Activated T-cell treated with anti-CD3 and anti-CD28 coated beads, Interleukin-2, amount 50 U/mL, for 4 hours (primary cell): ENCODE measurements at regions not wholly inside any gene's neighbourhood (a gene's known extent, or its start where the extent isn't known, plus 50 kb on each side); places are given as distances from the start of the nearest gene placed in this dataset.

Experiments
- ATAC-seq, 2 donors: fragments of 200-7000 bp; cut with Tn5 transposase; one replicate each; pipeline ENCODE4 v1.10.0; 2021
- DNase-seq: peaks from one replicate; pipeline ENCODE4 v3.0.0-alpha.2; 2020
- H3K27me3 Mint-ChIP-seq: one replicate; pipeline ENCODE4 v1.8.0; 2021; ENCODE audit warnings: low read depth, mixed read lengths
- H3K36me3 Mint-ChIP-seq: one replicate; pipeline ENCODE4 v1.8.0; 2022; ENCODE audit warnings: mixed read lengths; ENCODE audit not compliant: insufficient read depth
- H3K4me1 Mint-ChIP-seq: one replicate; pipeline ENCODE4 v1.8.0; 2021; ENCODE audit warnings: low read depth, mixed read lengths
- H3K4me3 Mint-ChIP-seq: one replicate; pipeline ENCODE4 v1.8.0; 2021; ENCODE audit warnings: mild to moderate bottlenecking, moderate library complexity, mixed read lengths
- H3K9me3 Mint-ChIP-seq: one replicate; pipeline ENCODE4 v1.8.0; 2021; ENCODE audit warnings: mixed read lengths

DNA sequence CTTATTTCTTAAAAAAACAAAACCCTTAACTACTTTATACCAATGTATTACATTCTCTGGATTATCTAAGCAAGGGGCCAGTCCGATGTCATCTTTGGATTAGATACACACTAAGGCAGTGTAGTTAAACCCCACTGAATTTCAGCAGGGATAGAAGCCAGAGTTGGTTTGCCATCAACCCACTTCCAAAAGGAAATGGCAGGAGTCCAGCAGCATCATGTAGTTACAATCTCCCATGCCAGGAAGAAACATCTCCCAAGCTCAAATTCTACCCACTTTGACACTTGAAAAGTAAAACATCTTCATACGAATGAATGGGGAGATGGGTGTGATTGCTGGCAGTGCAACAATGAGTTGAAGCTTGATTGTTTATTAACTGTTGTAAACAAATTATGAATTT, 203.5 kb upstream of the PLXNC1 start:
- Mint-ChIP-seq H3K9me3 (peaks cover 7% of the 10 kb centered on the region), H3K4me1 (no peaks in the 10 kb centered on the region), H3K36me3 (peaks cover 2% of the 10 kb centered on the region), H3K27me3 (peaks cover 2% of the 10 kb centered on the region), H3K4me3 (no peak overlapping the region)
- ATAC-seq (no peak), DNase-seq (no peak)

DNA sequence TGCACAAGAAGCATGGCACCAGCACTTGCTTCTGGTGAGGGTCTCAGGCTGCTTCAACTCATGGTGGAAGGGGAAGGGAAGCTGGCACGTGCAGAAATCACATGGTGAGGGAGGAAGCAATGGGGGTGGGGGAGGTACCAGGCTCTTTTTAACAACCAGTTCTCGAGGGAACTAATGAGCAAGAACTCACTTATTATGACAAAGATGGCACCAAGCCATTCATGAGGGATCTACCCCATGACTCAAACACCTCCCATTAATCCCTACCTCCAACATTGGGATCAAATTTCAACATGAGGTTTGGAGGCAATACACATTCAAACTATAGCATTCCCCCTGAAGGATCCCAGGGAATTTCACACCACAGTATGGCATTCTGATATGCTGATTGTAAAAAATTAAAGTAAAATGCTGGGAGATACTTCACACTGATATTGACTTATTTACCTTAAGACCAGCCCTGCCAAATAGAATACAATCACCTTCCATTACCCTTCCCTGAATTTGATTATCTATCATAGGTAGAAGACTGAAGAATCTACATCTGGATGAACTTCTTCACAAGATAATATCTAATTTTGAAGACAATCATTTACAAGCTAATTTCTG, 201.7 kb upstream of the PLXNC1 start:
- Mint-ChIP-seq H3K4me1 (no peaks in the 10 kb centered on the region), H3K27me3 (peaks cover 2% of the 10 kb centered on the region), H3K4me3 (no peak overlapping the region), H3K9me3 (peaks cover 9% of the 10 kb centered on the region), H3K36me3 (peaks cover 2% of the 10 kb centered on the region)
- DNase-seq = no peak
- no peak for ATAC-seq

DNA sequence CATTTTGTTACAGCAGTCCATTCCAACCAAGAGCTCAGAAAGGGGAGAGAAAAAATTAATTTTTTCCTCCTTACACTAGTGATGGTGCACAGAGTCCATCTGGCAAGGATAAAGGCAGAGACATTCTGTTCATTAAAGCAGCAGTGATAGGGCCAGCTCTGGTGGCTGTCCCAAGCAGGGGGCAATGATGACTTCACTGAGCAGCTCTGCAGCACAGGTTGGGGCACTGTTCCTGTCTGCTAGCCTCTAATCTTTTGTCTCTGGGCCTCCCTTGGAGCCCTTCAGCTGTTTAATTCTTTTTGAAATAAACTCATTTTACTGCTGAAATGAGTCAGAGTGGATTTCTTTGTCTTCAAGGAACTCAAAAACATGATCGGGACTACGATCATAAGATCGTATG, 200.9 kb upstream of the PLXNC1 start:
- peaks cover 5% of the 10 kb centered on the region for H3K4me1 Mint-ChIP-seq
- peaks cover 9% of the 10 kb centered on the region for H3K9me3 Mint-ChIP-seq
- ATAC-seq = no peak

DNA sequence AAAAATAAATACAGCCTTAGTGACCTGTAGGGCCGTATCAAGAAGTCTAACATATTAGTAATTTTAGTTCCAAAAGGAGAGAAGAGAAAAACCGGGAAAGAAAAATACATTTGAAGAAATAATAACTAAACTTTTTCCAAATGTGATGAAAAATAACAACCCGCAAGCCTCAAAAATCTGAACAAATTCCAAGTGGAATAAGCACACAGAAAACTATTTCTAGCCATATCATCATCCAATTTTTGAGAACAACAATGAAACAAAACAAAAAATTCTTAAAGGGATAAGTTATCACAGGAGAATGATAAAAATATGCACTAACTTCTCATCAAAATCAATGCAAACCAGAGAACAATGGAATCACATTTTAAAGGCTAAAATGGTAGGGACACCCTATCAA, 198.1 kb upstream of the PLXNC1 start:
- Mint-ChIP-seq H3K4me3 (no peak overlapping the region), H3K27me3 (peaks cover 2% of the 10 kb centered on the region), H3K36me3 (peaks cover 2% of the 10 kb centered on the region), H3K9me3 (peaks cover 10% of the 10 kb centered on the region), H3K4me1 (peaks cover 6% of the 10 kb centered on the region)
- ATAC-seq = no peak
- no peak for DNase-seq

More for the DNA sequence above, 200.9 kb upstream of the PLXNC1 start:
- DNase-seq = no peak
- Mint-ChIP-seq H3K36me3 (peaks cover 2% of the 10 kb centered on the region), H3K4me3 (no peak overlapping the region), H3K27me3 (peaks cover 2% of the 10 kb centered on the region)

DNA sequence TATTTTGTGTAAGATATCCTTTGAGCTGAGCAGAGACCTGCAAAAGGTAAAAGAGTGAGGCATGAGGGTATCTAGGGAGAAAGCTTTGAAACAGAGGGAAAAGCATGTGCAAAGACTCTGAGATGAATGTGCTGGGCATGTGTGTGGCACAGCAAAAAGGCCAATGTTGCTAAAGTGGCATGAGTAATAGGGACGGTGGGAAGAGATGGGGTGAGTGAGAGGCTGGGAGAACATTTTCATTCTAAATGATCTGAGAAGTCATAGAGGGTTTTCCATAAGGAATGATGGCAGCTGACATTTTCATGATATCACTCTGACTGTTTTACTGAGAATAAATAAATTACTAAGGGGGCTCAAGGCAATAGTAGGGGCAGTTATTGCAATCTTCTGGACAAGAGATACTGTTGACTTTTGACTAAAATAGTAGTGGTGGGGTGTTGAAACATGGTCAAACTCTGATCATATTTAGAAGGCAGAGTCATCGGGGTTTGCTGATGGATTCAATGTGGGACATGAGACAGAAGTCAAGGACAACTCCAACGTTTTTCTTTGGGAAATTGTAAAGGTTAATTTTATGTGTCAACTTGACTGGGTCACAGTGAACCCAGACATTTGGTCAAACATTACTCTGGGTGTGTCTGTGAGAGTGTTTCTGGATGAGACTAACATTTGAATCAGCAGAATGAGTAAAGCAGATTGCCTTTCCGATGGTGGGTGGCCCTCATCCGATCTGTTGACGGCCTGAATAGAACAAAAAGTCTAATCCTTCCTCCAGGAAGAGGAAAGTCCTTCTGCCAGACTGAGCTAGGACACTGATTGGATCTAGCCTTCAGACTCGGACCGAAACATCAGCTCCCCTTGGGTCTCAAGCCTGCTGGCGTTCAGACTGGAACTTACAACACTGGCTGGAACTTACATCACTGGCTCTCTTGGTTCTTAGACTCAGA, 193.9 kb upstream of the PLXNC1 start:
- Mint-ChIP-seq H3K4me1 (peaks cover 6% of the 10 kb centered on the region), H3K9me3 (peaks cover 25% of the 10 kb centered on the region), H3K36me3 (peaks cover 4% of the 10 kb centered on the region), H3K27me3 (no peaks in the 10 kb centered on the region), H3K4me3 (no peak overlapping the region)
- no peak for DNase-seq
- ATAC-seq = no peak

DNA sequence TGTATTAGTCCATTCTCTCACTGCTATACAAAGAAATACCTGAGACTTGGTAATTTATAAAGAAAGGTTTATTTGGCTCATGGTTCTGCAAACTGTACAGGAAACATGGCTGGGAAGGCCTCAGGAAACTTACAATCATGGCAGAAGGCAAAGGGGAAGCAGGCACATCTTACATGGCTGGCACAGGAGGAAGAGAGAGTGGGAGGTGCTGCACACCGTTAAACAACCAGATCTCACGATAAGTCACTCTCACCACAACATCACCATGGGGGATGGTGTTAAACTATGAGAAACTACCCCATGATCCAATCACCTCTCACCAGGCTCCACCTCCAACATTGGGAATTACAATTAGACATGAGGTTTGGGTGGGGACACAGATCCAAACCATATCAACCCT, 191.8 kb upstream of the PLXNC1 start:
- H3K9me3 Mint-ChIP-seq = peaks cover 24% of the 10 kb centered on the region
- peaks cover 6% of the 10 kb centered on the region for H3K4me1 Mint-ChIP-seq
- no peak for DNase-seq
- H3K27me3 Mint-ChIP-seq = no peaks in the 10 kb centered on the region
- no peak for ATAC-seq
- H3K36me3 Mint-ChIP-seq = peaks cover 2% of the 10 kb centered on the region
- no peak overlapping the region for H3K4me3 Mint-ChIP-seq

DNA sequence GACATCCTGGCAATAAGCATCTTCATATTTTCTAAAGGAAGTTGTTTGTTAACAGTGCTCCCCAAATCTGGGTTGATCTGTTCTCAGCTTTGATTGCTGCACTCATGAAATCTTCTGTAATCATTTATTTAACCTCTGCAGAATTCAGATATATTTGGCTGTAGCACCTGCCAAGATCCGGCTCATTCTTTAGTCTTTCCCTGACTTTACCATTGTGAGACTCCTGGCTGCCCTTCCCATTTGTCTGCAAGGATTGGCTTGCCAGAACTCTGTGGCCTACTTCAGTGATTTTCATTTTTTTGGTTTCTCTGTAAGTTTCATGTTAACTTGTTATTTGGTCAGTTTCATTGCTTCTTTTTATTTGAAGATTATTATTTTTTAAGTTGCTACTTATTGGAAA, 191.2 kb upstream of the PLXNC1 start:
- Mint-ChIP-seq H3K27me3 (no peaks in the 10 kb centered on the region), H3K4me1 (peaks cover 4% of the 10 kb centered on the region), H3K4me3 (no peak overlapping the region), H3K36me3 (peaks cover 2% of the 10 kb centered on the region), H3K9me3 (peaks cover 24% of the 10 kb centered on the region)
- DNase-seq (no peak), ATAC-seq (no peak)

DNA sequence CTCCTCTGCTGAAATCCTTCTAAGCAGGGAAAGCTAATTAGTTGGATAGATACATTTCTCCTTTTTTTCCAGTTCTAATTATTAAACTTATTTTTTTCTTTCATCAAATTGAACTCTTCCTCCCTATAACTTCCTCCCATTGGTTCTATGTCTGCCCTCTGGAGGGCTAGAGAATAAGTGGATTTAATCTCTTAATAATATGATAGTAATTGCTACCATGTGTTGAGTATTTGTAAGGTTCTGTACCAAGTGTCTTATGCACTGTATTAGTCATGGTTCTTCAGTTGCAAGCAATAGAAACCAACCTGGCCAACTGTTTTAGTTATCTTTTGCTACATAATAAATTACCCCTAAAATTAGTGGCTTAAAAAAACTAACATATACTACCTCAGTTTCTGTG, 190.5 kb upstream of the PLXNC1 start:
- Mint-ChIP-seq H3K4me1 (no peaks in the 10 kb centered on the region), H3K4me3 (no peak overlapping the region), H3K9me3 (peaks cover 24% of the 10 kb centered on the region), H3K27me3 (no peaks in the 10 kb centered on the region), H3K36me3 (peaks cover 2% of the 10 kb centered on the region)
- DNase-seq (no peak), ATAC-seq (no peak)

DNA sequence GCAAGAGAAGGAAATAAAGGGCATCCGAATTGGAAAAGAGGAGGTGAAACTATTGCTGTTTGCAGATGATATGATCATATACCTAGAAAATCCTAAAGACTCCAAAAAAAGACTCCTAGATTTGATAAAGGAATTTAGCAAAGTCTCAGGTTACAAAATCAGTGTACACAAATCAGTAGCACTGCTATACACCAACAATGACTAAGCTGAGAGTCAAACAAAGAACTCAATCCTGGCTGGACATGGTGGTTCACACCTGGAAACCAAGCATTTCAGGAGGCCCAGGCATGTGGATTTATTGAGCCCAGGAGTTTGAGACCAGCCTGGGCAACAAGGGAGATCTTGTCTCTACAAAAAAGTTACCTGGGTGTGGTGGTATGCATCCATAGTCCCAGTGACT, 188.7 kb upstream of the PLXNC1 start:
- no peak overlapping the region for H3K4me3 Mint-ChIP-seq
- no peak for DNase-seq
- no peaks in the 10 kb centered on the region for H3K27me3 Mint-ChIP-seq
- H3K9me3 Mint-ChIP-seq = peaks cover 24% of the 10 kb centered on the region
- peaks cover 2% of the 10 kb centered on the region for H3K36me3 Mint-ChIP-seq
- no peak for ATAC-seq
- no peaks in the 10 kb centered on the region for H3K4me1 Mint-ChIP-seq

DNA sequence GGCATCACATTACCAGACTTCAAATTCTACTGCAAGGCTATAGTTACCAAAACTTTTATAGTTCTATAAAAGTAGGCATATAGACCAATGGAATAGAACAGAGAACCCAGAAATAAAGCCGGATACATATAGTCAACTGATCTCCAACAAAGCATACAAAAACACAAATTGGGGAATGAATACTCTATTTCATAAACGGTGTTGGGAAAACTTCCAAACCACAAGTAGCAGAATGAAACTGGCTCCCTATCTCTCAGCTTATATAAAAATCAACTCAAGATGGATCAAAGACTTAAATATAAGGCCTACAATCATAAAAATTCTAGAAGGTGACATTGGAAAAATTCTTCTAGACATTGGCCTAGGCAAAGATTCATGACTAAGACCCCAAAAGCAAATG, 187.9 kb upstream of the PLXNC1 start:
- Mint-ChIP-seq H3K27me3 (no peaks in the 10 kb centered on the region), H3K4me1 (no peaks in the 10 kb centered on the region), H3K9me3 (peaks cover 21% of the 10 kb centered on the region), H3K4me3 (no peak overlapping the region), H3K36me3 (peaks cover 2% of the 10 kb centered on the region)
- ATAC-seq = no peak
- DNase-seq = no peak

DNA sequence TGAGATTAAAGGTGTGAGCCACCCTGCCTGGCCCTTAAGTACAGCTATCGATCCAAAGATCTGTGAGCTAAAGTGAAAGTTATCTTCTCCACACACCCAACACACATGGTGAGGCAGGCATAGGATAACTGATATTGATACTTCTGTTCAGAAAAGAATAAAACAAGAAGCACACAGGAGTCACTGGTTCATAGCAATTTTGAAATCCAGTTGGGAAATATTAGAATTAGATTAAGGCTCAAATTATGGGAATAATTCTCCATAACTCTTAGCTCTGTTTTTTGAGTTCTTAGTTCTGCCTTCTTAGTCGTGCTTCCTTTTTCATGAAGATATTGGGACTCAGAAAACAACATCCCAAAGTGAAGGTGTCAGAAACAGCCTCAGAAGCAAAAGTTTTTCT, 186.0 kb upstream of the PLXNC1 start:
- Mint-ChIP-seq H3K27me3 (no peaks in the 10 kb centered on the region), H3K9me3 (peaks cover 4% of the 10 kb centered on the region), H3K4me3 (no peak overlapping the region), H3K36me3 (no peaks in the 10 kb centered on the region), H3K4me1 (peaks cover 2% of the 10 kb centered on the region)
- ATAC-seq = no peak
- no peak for DNase-seq

DNA sequence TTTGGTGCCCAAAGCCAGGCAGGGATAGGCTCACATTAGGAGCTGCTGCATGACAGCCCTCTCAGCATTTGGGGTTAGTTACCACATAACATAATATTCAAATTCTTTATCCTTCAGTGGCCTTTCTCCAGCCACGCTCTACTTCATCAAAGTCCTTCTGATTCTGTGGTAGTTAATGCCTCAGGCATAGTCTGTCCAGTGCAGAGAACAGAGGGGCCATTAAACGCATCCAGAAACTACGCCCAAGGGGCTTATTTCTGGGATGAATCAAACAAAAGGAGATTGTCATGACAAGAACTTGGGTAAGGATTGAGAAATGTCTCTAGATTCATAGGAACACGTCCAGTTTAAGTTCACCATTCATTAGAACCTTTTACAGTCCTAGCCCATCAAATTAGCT, 183.4 kb upstream of the PLXNC1 start:
- ATAC-seq (no peak), DNase-seq (no peak)
- Mint-ChIP-seq H3K27me3 (no peaks in the 10 kb centered on the region), H3K9me3 (peaks cover 4% of the 10 kb centered on the region), H3K4me3 (no peak overlapping the region), H3K4me1 (peaks cover 6% of the 10 kb centered on the region), H3K36me3 (no peaks in the 10 kb centered on the region)

DNA sequence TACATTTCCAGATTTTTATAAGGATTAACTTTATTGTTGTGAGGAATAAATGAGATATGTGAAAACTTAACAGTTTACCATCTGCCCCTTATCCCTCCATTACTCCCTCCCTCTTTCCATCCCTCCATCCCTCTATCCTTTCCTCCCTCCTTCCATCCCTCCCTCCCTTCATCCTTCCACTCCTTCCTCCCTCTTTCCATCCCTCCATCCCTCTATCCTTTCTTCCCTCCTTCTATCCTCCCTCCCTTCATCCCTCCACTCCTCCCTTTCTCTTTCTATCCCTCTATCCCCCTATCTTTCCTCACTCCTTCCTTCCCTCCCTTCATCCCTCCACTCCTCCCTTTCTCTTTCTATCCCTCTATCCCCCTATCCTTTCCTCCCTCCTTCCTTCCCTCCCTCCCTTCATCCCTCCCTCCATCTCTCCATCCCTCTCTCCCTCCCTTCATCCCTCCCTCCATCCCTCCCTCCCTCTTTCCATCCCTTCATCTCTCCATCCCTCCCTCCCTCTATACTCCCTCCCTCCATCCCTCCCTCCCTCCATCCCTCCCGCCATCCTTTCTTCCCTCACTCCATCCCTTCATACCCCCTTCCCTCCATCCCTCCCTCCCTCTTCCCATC, 181.8 kb upstream of the PLXNC1 start:
- Mint-ChIP-seq H3K4me1 (peaks cover 6% of the 10 kb centered on the region), H3K27me3 (no peaks in the 10 kb centered on the region), H3K36me3 (no peaks in the 10 kb centered on the region), H3K4me3 (no peak overlapping the region), H3K9me3 (no peaks in the 10 kb centered on the region)
- DNase-seq (no peak), ATAC-seq (no peak)

DNA sequence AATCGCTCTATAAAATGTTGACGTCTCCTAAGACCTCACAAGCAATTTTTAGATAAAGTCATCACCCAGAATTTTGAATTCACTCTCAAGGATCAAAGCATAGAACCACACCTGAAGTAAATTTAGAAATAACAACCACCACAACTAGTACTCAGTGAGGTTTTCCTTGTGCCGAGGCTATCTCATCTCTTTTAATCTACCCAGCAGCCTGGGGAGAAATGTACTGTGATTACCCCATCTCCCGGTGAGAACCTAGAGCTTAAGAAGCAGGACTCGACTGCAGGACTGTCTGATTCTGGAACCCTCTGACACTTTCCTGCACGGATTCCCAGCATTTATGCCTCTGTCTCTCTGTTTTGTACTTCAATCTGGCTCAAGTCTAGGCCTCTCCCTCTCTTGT, 180.9 kb upstream of the PLXNC1 start:
- no peak overlapping the region for H3K4me3 Mint-ChIP-seq
- peaks cover 6% of the 10 kb centered on the region for H3K4me1 Mint-ChIP-seq
- DNase-seq = no peak
- ATAC-seq = no peak
- no peaks in the 10 kb centered on the region for H3K36me3 Mint-ChIP-seq
- H3K27me3 Mint-ChIP-seq = no peaks in the 10 kb centered on the region
- H3K9me3 Mint-ChIP-seq = no peaks in the 10 kb centered on the region
